GM18508 (cell line): ENCODE measurements at regions not wholly inside any gene's neighbourhood (a gene's known extent, or its start where the extent isn't known, plus 50 kb on each side); places are given as distances from the start of the nearest gene placed in this dataset.

Experiments used
- ATAC-seq: cut with Tn5 transposase; IDR thresholded peaks from one replicate; pipeline ENCODE4 v1.9.1; 2021; ENCODE audit warnings: moderate number of reproducible peaks; ENCODE audit not compliant: insufficient read depth, unreplicated experiment

DNA sequence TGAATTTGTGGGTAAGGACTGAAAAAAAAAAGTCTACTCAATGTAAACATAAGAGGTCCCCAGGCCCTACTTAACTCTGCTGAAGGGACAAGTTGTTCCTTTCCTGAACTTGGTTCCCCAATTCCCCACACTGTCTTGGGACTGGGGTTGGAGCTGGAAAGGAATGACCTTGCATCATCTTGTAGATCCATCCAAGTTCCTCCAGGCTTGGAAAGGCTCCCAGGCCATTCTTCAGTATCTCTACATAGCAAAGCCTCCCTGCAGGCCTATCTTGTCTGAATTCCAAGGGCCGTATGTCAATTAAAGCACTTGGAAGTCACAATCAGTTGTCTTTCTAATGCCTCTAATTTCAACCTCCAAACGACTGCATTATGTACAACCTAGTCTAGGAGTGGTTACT is 361.2 kb downstream of the TMEM135 start:
- no peak for ATAC-seq

DNA sequence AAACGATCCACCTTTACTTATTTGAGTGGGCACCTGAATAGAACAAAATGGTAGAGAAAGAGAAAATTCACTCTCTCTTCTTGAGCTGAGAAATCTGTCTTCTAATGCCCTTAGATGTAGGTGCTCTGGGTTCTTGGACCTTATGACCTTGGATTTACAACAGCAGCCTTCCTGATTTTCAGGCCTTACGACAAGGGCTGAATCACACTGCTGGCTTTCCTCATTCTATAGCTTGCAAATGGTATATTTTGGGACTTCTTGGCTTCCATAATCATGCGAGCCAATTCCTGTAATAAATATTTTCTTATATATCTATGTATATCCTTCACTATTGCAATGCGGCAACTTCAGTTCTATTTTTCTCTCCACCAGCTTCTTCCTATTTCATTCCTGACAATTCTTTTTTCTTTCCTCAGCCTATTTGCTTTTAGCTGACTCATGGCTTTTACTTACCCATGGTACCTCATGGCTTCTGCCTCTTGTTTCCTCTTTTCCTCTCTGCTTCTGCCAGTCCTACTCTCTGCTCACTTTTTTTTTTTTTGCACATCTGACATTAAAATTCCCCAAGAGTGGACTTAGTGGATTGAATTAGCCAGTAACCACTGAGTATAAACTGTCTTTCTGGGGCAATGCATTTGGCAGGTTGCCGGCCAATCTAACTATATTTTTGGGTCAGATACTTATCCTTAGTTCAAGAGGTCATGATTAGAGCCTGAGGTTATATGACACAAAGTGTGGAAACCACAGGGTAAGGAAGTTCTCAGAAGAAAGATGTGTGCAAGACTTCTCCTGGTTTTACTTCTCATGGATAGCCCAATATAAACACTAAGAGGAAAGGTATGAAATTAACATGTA is 359.5 kb downstream of the TMEM135 start:
- no peak for ATAC-seq

DNA sequence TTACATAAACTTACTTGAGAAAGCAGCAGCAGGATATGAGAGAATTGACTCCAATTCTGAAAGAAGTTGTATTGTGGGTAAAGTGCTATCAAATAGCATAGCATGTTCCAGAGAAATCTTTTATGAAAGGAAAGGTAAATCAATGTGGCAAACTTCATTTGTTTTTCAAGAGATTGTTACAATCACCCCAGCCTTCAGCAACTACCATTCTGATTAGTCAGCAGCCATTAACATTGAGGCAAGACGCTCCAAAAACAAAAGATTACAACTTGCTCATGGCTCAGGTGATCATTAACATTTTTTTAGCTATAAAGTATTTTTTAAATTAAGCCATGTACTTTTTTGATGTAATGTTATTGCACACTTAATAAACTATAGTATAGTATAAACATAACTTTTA is 357.2 kb downstream of the TMEM135 start:
- ATAC-seq = no peak

DNA sequence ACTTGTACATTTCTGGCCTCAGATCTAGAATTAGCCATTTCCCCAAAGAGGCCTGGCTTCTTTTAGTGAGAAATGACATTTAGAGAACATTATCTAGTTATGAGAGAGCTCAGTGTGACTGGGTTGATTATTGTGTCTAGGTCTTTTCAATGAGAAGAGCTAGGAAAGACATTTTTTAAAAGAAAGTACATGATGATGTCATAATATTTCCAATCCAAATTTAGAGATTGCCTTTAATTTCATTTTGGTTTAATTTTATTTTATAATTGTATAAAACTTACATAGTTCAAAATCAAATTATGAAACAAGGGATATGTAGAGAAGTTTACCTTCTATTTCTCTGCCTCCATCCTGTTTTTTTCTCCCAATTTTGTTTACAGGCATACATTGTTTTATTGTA is 354.9 kb downstream of the TMEM135 start:
- ATAC-seq = no peak

DNA sequence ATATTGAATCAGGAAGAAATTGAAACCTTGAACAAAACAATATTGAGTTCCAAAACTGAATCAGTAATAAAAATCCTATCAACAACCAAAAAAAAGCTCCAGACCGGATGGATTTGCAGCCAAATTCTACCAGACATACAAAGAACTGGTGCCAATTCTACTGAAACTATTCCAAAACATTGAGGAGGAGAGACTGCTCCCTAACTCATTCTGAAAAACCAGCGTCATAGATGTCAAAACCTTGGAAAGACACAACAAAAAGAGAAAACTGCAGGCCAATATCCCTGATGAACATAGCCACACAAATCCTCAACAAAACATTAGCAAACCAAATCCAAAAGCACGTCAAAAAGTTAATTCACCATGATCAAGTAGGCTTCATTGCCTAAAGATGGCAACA is 353.8 kb downstream of the TMEM135 start:
- ATAC-seq = no peak

DNA sequence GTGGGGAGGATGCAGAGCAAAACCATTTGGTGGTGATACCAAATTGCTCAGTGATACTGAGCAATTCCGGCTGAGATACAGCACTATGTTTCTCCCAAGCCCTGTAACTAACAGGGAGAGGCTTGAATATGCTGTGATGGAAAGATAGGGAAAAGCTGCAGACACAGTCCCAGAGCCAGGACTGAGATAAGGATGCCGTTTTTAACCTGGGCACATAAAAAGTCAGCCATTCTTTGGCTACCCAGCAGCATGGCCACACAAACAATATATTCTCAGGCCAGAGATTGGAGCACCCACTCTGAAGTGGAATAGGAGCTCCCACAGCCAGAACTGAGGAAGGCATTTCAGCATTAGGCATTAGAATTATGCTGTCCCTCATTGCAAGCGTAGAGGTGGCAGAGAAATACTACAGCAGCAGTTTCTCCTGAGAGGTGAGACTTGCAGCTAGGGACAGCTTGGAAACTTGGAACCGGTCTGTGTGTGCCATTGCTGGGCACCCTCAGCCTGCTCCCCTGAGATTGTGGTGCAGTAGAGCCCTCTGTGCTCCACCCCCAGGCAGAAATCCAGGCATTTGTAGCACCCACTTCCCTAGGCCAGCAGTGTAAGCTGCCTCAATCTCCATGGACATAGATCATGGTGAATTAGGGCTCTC is 346.5 kb downstream of the TMEM135 start:
- no peak for ATAC-seq

DNA sequence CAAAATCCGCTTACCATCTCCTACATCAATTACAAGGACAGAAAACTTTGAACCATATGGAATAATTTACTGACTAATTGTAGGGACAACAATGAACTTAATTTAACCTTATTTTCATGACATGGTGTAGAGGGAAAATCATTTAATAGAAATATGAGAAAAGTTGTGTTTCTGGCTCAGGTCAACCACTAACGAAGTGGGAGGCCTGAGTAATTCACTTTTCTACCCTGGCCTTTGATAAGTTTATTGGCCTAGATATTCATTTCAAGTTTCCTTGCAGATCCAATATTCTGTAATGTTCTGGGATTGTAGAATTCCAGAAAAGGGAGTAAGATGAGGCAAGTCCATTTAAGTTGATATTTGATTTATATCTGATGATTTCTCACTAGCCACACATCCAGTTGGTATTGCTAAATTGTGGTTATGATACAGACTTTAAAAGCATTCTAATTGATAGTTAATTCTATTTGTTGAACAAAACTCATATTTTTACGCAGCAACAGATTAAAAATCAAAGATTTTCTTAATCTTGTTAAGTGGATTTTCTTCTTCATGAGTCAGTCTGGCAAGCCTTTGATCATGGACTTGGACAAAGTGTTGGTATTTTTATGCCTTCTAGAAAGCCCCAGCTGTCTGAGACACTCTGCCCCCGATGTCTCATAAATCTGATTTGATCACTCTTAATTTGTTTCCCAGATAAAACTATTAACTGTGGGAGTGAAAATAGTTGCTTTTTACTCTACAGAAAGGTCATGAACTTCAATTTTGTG is 336.5 kb downstream of the TMEM135 start:
- ATAC-seq = no peak
